ENCODE measurements at regions not wholly inside any gene's neighbourhood (a gene's known extent, or its start where the extent isn't known, plus 50 kb on each side); places are given as distances from the start of the nearest gene placed in this dataset.

DNA sequence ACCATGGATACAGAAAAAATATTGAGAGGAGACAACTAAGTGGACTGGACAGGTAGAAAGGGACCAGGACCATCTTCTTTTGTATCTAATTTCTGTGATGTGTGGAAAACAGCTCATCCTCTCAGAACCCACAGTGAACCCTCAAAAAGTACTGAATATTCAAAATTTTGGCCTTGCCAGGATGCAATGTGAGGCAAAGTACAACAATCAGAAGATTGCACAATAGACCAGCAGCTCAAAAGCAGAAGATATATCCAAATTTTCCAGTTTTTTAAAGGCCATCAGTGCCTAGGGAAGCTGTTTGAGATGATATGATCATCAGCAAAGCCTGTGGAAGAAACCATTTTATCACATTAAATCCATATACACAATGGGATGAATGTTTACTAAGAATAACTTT is 973.3 kb upstream of the MIR17HG start:
- TF ChIP-seq, protein P1, sequence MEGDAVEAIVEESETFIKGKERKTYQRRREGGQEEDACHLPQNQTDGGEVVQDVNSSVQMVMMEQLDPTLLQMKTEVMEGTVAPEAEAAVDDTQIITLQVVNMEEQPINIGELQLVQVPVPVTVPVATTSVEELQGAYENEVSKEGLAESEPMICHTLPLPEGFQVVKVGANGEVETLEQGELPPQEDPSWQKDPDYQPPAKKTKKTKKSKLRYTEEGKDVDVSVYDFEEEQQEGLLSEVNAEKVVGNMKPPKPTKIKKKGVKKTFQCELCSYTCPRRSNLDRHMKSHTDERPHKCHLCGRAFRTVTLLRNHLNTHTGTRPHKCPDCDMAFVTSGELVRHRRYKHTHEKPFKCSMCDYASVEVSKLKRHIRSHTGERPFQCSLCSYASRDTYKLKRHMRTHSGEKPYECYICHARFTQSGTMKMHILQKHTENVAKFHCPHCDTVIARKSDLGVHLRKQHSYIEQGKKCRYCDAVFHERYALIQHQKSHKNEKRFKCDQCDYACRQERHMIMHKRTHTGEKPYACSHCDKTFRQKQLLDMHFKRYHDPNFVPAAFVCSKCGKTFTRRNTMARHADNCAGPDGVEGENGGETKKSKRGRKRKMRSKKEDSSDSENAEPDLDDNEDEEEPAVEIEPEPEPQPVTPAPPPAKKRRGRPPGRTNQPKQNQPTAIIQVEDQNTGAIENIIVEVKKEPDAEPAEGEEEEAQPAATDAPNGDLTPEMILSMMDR (IDR thresholded peaks at IDR 0.05 in 2 of 3, conservative IDR thresholded peaks at IDR 0.05 in 1 of 3; ENCODE audit: borderline replicate concordance in 1 of 3, insufficient read depth in 1 of 3, low read depth in 2 of 3, low read length in 2 of 3), result no peak
- no peak for TF ChIP-seq POLR2A (IDR thresholded peaks at IDR 0.05; ENCODE audit: borderline replicate concordance, extremely low read depth, insufficient read depth, insufficient read length)
- no peak for TF ChIP-seq EZH2phosphoT487 (IDR thresholded peaks at IDR 0.05; ENCODE audit: borderline replicate concordance)
- TF ChIP-seq, protein P2, sequence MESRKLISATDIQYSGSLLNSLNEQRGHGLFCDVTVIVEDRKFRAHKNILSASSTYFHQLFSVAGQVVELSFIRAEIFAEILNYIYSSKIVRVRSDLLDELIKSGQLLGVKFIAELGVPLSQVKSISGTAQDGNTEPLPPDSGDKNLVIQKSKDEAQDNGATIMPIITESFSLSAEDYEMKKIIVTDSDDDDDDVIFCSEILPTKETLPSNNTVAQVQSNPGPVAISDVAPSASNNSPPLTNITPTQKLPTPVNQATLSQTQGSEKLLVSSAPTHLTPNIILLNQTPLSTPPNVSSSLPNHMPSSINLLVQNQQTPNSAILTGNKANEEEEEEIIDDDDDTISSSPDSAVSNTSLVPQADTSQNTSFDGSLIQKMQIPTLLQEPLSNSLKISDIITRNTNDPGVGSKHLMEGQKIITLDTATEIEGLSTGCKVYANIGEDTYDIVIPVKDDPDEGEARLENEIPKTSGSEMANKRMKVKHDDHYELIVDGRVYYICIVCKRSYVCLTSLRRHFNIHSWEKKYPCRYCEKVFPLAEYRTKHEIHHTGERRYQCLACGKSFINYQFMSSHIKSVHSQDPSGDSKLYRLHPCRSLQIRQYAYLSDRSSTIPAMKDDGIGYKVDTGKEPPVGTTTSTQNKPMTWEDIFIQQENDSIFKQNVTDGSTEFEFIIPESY (IDR thresholded peaks at IDR 0.05; ENCODE audit: extremely low read depth, insufficient replicate concordance, low read length), result no peak

All from HCT116 (cell line).